Loucy (cell line): ENCODE measurements at regions not wholly inside any gene's neighbourhood (a gene's known extent, or its start where the extent isn't known, plus 50 kb on each side); places are given as distances from the start of the nearest gene placed in this dataset.

Experiments used
- H2AFZ ChIP-seq: fragments of 200-600 bp; sonication (generic); 2 replicates; pipeline ENCODE4 v1.6.0; 2016; ENCODE audit warnings: antibody characterized with exemption, mild to moderate bottlenecking, low read length, moderate library complexity
- H3F3A ChIP-seq: fragments of 200-600 bp; 2 replicates; pipeline ENCODE4 v1.6.0; 2016; ENCODE audit warnings: antibody characterized with exemption, low read depth, mild to moderate bottlenecking
- H3K27me3 ChIP-seq: fragments of 200-600 bp; sonication (generic); 2 replicates; pipeline ENCODE4 v1.6.1; 2014; ENCODE audit warnings: low read length, mild to moderate bottlenecking; ENCODE audit not compliant: insufficient read depth, poor library complexity, severe bottlenecking
- H3K36me3 ChIP-seq: fragments of 200-600 bp; sonication (generic); 2 replicates; pipeline ENCODE4 v1.6.1; 2016; ENCODE audit warnings: low read length; ENCODE audit not compliant: insufficient read depth
- H3K4me1 ChIP-seq: fragments of 200-600 bp; sonication (generic); 2 replicates; pipeline ENCODE4 v1.5.1; 2014; ENCODE audit warnings: low read length, mild to moderate bottlenecking; ENCODE audit not compliant: insufficient read depth, poor library complexity, severe bottlenecking
- H3K4me2 ChIP-seq: fragments of 200-600 bp; sonication (generic); 2 replicates; pipeline ENCODE4 v1.6.0; 2014; ENCODE audit warnings: antibody characterized with exemption, low read length, low read depth, mild to moderate bottlenecking; ENCODE audit not compliant: poor library complexity, severe bottlenecking
- H3K4me3 ChIP-seq: fragments of 200-600 bp; sonication (generic); 2 replicates; pipeline ENCODE4 v1.5.1; 2014; ENCODE audit warnings: low read length, mild to moderate bottlenecking, mixed read lengths; ENCODE audit not compliant: poor library complexity, severe bottlenecking
- H3K79me2 ChIP-seq: fragments of 200-600 bp; sonication (generic); 2 replicates; pipeline ENCODE4 v1.6.1; 2014; ENCODE audit warnings: low read length; ENCODE audit not compliant: insufficient read depth
- H3K9ac ChIP-seq: fragments of 200-600 bp; sonication (generic); 2 replicates; pipeline ENCODE4 v1.6.0; 2014; ENCODE audit warnings: mild to moderate bottlenecking, low read depth, low read length, moderate library complexity; ENCODE audit not compliant: poor library complexity, severe bottlenecking
- H3K9me2 ChIP-seq: fragments of 200-600 bp; sonication (generic); replicated peaks from 2 replicates; pipeline ENCODE4 v1.6.1; 2016; ENCODE audit warnings: low read depth, low read length, mixed read lengths
- H3K9me3 ChIP-seq: fragments of 200-600 bp; sonication (generic); 2 replicates; pipeline ENCODE4 v1.6.1; 2014; ENCODE audit warnings: mild to moderate bottlenecking, antibody characterized with exemption, low read length, low read depth; ENCODE audit not compliant: insufficient read depth
- H4K20me1 ChIP-seq: fragments of 200-600 bp; sonication (generic); 2 replicates; pipeline ENCODE4 v1.6.0; 2014; ENCODE audit warnings: antibody characterized with exemption, low read length, mild to moderate bottlenecking; ENCODE audit not compliant: insufficient read depth, poor library complexity, severe bottlenecking
- EZH2phosphoT487 ChIP-seq: fragments of 200-600 bp; IDR thresholded peaks from 2 replicates; pipeline ENCODE4 v1.6.1; 2018; ENCODE audit warnings: antibody characterized with exemption, mild to moderate bottlenecking, moderate library complexity, borderline replicate concordance
- TF ChIP-seq, protein P1 (sequence below): fragments of 200-600 bp; sonication (generic); conservative IDR thresholded peaks from 2 replicates; pipeline ENCODE4 v1.5.1; 2014; ENCODE audit warnings: mild to moderate bottlenecking, antibody characterized with exemption, low read length

DNA sequence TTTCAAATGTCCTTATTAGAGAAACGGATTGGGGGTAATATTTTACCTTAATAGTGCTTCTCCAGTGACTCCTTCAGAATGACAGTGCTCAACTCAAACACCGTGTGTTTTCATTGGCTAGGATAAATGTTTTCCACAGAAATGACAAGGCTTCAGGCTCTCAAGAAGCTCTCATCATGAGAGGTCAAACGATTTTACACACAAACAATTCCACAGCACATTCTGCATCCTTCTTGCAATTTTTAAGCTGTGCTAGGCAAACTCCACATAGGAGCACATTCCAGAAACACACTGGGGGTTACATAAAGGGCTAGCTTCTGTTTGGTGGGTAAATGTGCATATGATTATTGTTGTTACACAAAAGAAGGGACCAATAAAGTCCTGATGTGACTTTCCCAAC is 75.5 kb upstream of the IPO9 start:
- Histone ChIP-seq H3K4me3 (no peak overlapping the region), H3K4me1 (peaks cover 10% of the 10 kb centered on the region), H2AFZ (no peak overlapping the region), H3K79me2 (no peaks in the 10 kb centered on the region), H3K4me2 (no peak overlapping the region), H3F3A (no peaks in the 10 kb centered on the region), H3K27me3 (no peaks in the 10 kb centered on the region), H4K20me1 (no peaks in the 10 kb centered on the region), H3K9ac (no peak overlapping the region), H3K36me3 (no peaks in the 10 kb centered on the region), H3K9me2 (no peaks in the 10 kb centered on the region), H3K9me3 (no peaks in the 10 kb centered on the region)
- TF ChIP-seq, protein P1, sequence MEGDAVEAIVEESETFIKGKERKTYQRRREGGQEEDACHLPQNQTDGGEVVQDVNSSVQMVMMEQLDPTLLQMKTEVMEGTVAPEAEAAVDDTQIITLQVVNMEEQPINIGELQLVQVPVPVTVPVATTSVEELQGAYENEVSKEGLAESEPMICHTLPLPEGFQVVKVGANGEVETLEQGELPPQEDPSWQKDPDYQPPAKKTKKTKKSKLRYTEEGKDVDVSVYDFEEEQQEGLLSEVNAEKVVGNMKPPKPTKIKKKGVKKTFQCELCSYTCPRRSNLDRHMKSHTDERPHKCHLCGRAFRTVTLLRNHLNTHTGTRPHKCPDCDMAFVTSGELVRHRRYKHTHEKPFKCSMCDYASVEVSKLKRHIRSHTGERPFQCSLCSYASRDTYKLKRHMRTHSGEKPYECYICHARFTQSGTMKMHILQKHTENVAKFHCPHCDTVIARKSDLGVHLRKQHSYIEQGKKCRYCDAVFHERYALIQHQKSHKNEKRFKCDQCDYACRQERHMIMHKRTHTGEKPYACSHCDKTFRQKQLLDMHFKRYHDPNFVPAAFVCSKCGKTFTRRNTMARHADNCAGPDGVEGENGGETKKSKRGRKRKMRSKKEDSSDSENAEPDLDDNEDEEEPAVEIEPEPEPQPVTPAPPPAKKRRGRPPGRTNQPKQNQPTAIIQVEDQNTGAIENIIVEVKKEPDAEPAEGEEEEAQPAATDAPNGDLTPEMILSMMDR: no peak
- no peak for TF ChIP-seq EZH2phosphoT487

DNA sequence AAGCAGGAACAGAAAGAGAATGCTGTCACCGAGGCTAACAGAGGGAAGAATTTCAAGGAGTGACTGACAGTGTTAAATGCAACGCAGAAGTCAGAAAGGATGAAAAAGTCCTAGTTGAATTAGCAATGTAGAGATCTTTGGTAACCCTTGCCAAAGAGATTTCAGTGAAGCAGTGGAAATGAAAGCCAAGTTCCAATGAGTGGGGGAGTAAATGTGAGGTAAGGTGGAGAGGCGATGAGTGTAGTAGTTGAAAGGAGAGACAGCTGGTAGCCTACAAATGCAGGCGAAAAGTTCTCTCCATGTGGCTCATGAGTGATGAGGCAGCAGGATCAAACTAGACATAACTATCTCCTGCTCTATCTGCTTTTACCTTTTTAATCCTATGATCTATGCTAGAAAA is 74.6 kb upstream of the IPO9 start:
- Histone ChIP-seq H3K36me3 (no peaks in the 10 kb centered on the region), H3K4me2 (no peak overlapping the region), H3K9me3 (no peaks in the 10 kb centered on the region), H3K27me3 (no peaks in the 10 kb centered on the region), H3F3A (no peaks in the 10 kb centered on the region), H2AFZ (no peak overlapping the region), H3K79me2 (no peaks in the 10 kb centered on the region), H3K9ac (no peak overlapping the region), H3K9me2 (no peaks in the 10 kb centered on the region), H4K20me1 (no peaks in the 10 kb centered on the region), H3K4me3 (no peak overlapping the region), H3K4me1 (peaks cover 10% of the 10 kb centered on the region)
- no peak for TF ChIP-seq EZH2phosphoT487
- TF ChIP-seq, protein P1: no peak

DNA sequence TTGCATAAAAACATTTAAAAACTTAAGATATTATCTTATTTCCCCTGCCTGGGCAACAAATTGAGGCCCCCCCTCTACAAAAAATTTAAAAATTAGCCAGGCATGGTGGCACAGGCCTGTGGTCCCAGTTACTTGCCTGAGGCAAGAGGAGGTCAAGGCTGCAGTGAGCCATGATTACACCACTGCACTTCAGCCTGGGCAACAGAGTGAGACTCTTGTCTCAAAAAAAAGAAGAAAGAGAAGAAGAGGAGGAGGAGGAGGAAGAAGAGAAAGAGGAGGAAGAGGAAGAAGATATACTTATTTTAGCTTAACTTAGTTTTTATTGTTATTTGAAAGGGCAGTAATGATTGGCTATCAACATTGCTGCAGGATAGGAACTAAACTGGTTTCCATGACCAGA is 73.8 kb upstream of the IPO9 start:
- Histone ChIP-seq H3K4me1 (peaks cover 10% of the 10 kb centered on the region), H3K79me2 (no peaks in the 10 kb centered on the region), H3K27me3 (no peaks in the 10 kb centered on the region), H2AFZ (no peak overlapping the region), H3K4me2 (no peak overlapping the region), H3K9me2 (no peaks in the 10 kb centered on the region), H3K4me3 (no peak overlapping the region), H3K9ac (no peak overlapping the region), H3K9me3 (no peaks in the 10 kb centered on the region), H3K36me3 (no peaks in the 10 kb centered on the region), H4K20me1 (no peaks in the 10 kb centered on the region), H3F3A (no peaks in the 10 kb centered on the region)
- TF ChIP-seq, protein P1: no peak
- no peak for TF ChIP-seq EZH2phosphoT487
